PC-9 (cell line): ENCODE measurements at regions not wholly inside any gene's neighbourhood (a gene's known extent, or its start where the extent isn't known, plus 50 kb on each side); places are given as distances from the start of the nearest gene placed in this dataset.

ENCODE experiments used
- BruUV-seq: library from RNA; stranded (reverse); fragments of 400-500 nt; replicated peaks from 2 replicates; lab custom pipeline; 2021; lab: Mats Ljungman, UMichigan
- CTCF ChIA-PET: fragments of 300-600 bp; sonication (Branson Sonifier 250); formaldehyde crosslinking; loops from one replicate; lab custom pipeline; 2022; ENCODE audit warnings: antibody characterized with exemption; lab: Charles Lee
- POLR2A ChIA-PET: fragments of 300-600 bp; sonication (Branson Sonifier 250); formaldehyde crosslinking; loops from one replicate; lab custom pipeline; 2022; ENCODE audit warnings: antibody characterized with exemption; ENCODE audit not compliant: unreplicated experiment; lab: Charles Lee
- DNase-seq, 2 experiments: peaks; one replicate each; pipeline versions ENCODE4 v3.0.0 to v3.0.0-alpha.2; 2015 to 2022; ENCODE audit warnings: mixed read lengths in 1 of 2
- H2AFZ ChIP-seq: fragments of 200-600 bp; sonication (generic); 2 replicates; pipeline ENCODE4 v1.8.1; 2017; ENCODE audit warnings: antibody characterized with exemption
- H3F3A ChIP-seq: fragments of 200-600 bp; sonication (generic); 2 replicates; pipeline ENCODE4 v1.8.1; 2017; ENCODE audit warnings: antibody characterized with exemption, mild to moderate bottlenecking, low read depth; ENCODE audit not compliant: insufficient read depth
- H3K27ac ChIP-seq: fragments of 200-600 bp; sonication (generic); 2 replicates; pipeline ENCODE4 v1.6.1; 2016; ENCODE audit warnings: mixed run types
- H3K27me3 ChIP-seq: fragments of 200-600 bp; sonication (generic); 2 replicates; pipeline ENCODE4 v1.6.1; 2016; ENCODE audit warnings: low read depth, mixed run types; ENCODE audit not compliant: insufficient read depth
- H3K36me3 ChIP-seq: fragments of 200-600 bp; sonication (generic); 2 replicates; pipeline ENCODE4 v1.6.1; 2016; ENCODE audit warnings: low read depth, mixed run types
- H3K4me1 ChIP-seq: fragments of 200-600 bp; sonication (generic); replicated peaks from 2 replicates; pipeline ENCODE4 v1.6.1; 2016; ENCODE audit warnings: mixed run types; ENCODE audit not compliant: insufficient read depth
- H3K4me2 ChIP-seq: fragments of 200-600 bp; sonication (generic); 2 replicates; pipeline ENCODE4 v1.6.1; 2017; ENCODE audit warnings: mixed run types
- H3K4me3 ChIP-seq: fragments of 200-600 bp; sonication (generic); 2 replicates; pipeline ENCODE4 v1.6.1; 2016; ENCODE audit warnings: mixed run types
- H3K79me2 ChIP-seq: fragments of 200-600 bp; sonication (generic); 2 replicates; pipeline ENCODE4 v1.6.1; 2017; ENCODE audit warnings: low read depth, mixed run types
- H3K9me2 ChIP-seq: fragments of 200-600 bp; sonication (generic); 2 replicates; pipeline ENCODE4 v1.8.1; 2017; ENCODE audit warnings: mild to moderate bottlenecking; ENCODE audit not compliant: insufficient read depth
- H3K9me3 ChIP-seq: fragments of 200-600 bp; sonication (generic); 2 replicates; pipeline ENCODE4 v1.8.1; 2016; ENCODE audit warnings: low read depth; ENCODE audit not compliant: insufficient read depth
- H4K20me1 ChIP-seq: fragments of 200-600 bp; sonication (generic); 2 replicates; pipeline ENCODE4 v1.8.1; 2017; ENCODE audit not compliant: insufficient read depth
- CTCF ChIP-seq: fragments of 200-600 bp; sonication (generic); conservative IDR thresholded peaks from 2 replicates; pipeline ENCODE4 v1.6.1; 2017; ENCODE audit warnings: mixed run types, antibody characterized with exemption, mild to moderate bottlenecking, moderate library complexity
- EZH2 ChIP-seq: fragments of 200-600 bp; sonication (generic); IDR thresholded peaks from 2 replicates; pipeline ENCODE4 v1.8.0; 2017; ENCODE audit warnings: antibody characterized with exemption, low read depth
- intact Hi-C: fragments of 100-400 bp; cut with micrococcal nuclease; formaldehyde crosslinking; loops from one replicate; pipeline ENCODE4 v1.10.0; 2022; ENCODE audit not compliant: unreplicated experiment

GRCh38 chr22:44650806-44651205, 51.2 kb upstream of the PRR5 start:
- DNase-seq: no peak
- intact Hi-C loops: no loop called here
- Histone ChIP-seq H3K4me3 (no peak overlapping the region), H3K79me2 (no peaks in the 10 kb centered on the region), H4K20me1 (no peaks in the 10 kb centered on the region), H3K27me3 (peaks cover 62% of the 10 kb centered on the region), H3K27ac (no peak overlapping the region), H2AFZ (no peak overlapping the region), H3K36me3 (no peaks in the 10 kb centered on the region), H3K4me1 (no peaks in the 10 kb centered on the region), H3K9me2 (no peaks in the 10 kb centered on the region), H3K9me3 (no peaks in the 10 kb centered on the region), H3F3A (0 out of 2 replicates have a peak, but pooled peaks cover 6% of the 10 kb centered on the region), H3K4me2 (no peak overlapping the region)
- ChIA-PET CTCF (no interaction called here), POLR2A (no interaction called here)
- BruUV-seq: no TSS peak
- no peak for TF ChIP-seq EZH2
- no peak for TF ChIP-seq CTCF

GRCh38 chr22:44648821-44649565, 53.0 kb upstream of the PRR5 start:
- DNase-seq: no peak
- TF ChIP-seq CTCF (no peak), EZH2 (no peak)
- Histone ChIP-seq H3F3A (0 out of 2 replicates have a peak, but pooled peaks cover 6% of the 10 kb centered on the region), H3K9me3 (no peaks in the 10 kb centered on the region), H3K36me3 (no peaks in the 10 kb centered on the region), H4K20me1 (no peaks in the 10 kb centered on the region), H3K79me2 (no peaks in the 10 kb centered on the region), H2AFZ (no peak overlapping the region), H3K27ac (no peak overlapping the region), H3K27me3 (peaks cover 78% of the 10 kb centered on the region), H3K4me1 (no peaks in the 10 kb centered on the region), H3K4me3 (no peak overlapping the region), H3K4me2 (no peak overlapping the region), H3K9me2 (no peaks in the 10 kb centered on the region)
- CTCF ChIA-PET: no interaction called here
- intact Hi-C loops: no loop called here
- POLR2A ChIA-PET: interaction anchor here (0.6 kb wide), 1 partner anchor 38 kb away, joined by 3 read pairs; no protein-coding TSS in a partner anchor
- BruUV-seq: no TSS peak

GRCh38 chr22:44648085-44648820, 53.8 kb upstream of the PRR5 start:
- POLR2A ChIA-PET: no interaction called here
- Histone ChIP-seq H2AFZ (no peak overlapping the region), H3K36me3 (no peaks in the 10 kb centered on the region), H3K9me3 (no peaks in the 10 kb centered on the region), H3K9me2 (no peaks in the 10 kb centered on the region), H3K27me3 (peaks cover 80% of the 10 kb centered on the region), H3F3A (0 out of 2 replicates have a peak, but pooled peaks cover 6% of the 10 kb centered on the region), H3K4me3 (no peak overlapping the region), H3K4me2 (no peak overlapping the region), H3K79me2 (no peaks in the 10 kb centered on the region), H3K27ac (no peak overlapping the region), H4K20me1 (no peaks in the 10 kb centered on the region), H3K4me1 (no peaks in the 10 kb centered on the region)
- CTCF ChIA-PET: no interaction called here
- no TSS peak for BruUV-seq
- intact Hi-C loops: no loop called here
- DNase-seq: no peak
- no peak for TF ChIP-seq CTCF
- no peak for TF ChIP-seq EZH2
